HAP-1 (cell line): ENCODE measurements at regions not wholly inside any gene's neighbourhood (a gene's known extent, or its start where the extent isn't known, plus 50 kb on each side); places are given as distances from the start of the nearest gene placed in this dataset.

Source experiments
- DNase-seq, 2 experiments: peaks; one replicate each; pipeline ENCODE4 v3.0.0-alpha.2; 2016 to 2020; ENCODE audit warnings: low spot score in 2 of 2
- H3K27me3 ChIP-seq: fragments of 250-450 bp; sonication (Bioruptor Pico); 2 replicates; pipeline ENCODE4 v1.5.1; 2020; ENCODE audit warnings: low read depth, mild to moderate bottlenecking, moderate library complexity
- H3K36me3 ChIP-seq: fragments of 250-450 bp; sonication (Bioruptor Pico); replicated peaks from 2 replicates; pipeline ENCODE4 v1.5.1; 2020; ENCODE audit warnings: mild to moderate bottlenecking
- H3K4me1 ChIP-seq: fragments of 250-450 bp; sonication (Bioruptor Pico); 2 replicates; pipeline ENCODE4 v1.5.1; 2020; ENCODE audit warnings: mild to moderate bottlenecking
- H3K4me3 ChIP-seq: fragments of 250-450 bp; sonication (Bioruptor Pico); 2 replicates; pipeline ENCODE4 v1.5.1; 2020; ENCODE audit warnings: mild to moderate bottlenecking, moderate library complexity
- H3K9me3 ChIP-seq: fragments of 250-450 bp; sonication (Bioruptor Pico); 2 replicates; pipeline ENCODE4 v1.5.1; 2020; ENCODE audit warnings: mild to moderate bottlenecking, moderate library complexity
- in situ Hi-C: fragments of 300-500 bp; cut with MboI; formaldehyde crosslinking; loops from 3 replicates; pipeline ENCODE4 v1.14.3; 2020; ENCODE audit warnings: low sequenced_read_pairs, inconsistent platforms, mixed read lengths

DNA sequence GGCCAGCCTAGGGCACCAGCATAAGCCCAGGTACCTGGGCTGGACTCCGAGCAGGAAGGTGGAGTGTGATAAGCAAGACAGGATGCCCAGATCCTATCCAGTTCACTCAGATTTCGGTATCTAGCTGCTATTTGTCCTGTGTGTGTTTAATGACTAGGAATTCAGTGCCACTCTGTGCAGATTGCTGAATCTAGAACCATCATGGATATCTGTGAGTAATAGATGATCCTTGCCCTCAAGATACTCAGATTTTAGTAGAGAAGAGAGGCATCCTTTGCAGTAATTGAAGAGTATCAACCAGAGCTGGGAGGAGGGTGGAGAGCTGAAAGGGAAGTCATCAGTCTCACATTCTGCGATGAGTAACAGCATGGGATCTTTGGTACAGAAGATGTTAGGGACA lies 155.0 kb upstream of the ARID1B start:
- no peaks in the 10 kb centered on the region for H3K4me1 ChIP-seq
- no peaks in the 10 kb centered on the region for H3K27me3 ChIP-seq
- DNase-seq, result no peak
- H3K4me3 ChIP-seq, result no peak overlapping the region
- no peaks in the 10 kb centered on the region for H3K9me3 ChIP-seq
- H3K36me3 ChIP-seq, result no peaks in the 10 kb centered on the region
- in situ Hi-C loops, result no loop called here

DNA sequence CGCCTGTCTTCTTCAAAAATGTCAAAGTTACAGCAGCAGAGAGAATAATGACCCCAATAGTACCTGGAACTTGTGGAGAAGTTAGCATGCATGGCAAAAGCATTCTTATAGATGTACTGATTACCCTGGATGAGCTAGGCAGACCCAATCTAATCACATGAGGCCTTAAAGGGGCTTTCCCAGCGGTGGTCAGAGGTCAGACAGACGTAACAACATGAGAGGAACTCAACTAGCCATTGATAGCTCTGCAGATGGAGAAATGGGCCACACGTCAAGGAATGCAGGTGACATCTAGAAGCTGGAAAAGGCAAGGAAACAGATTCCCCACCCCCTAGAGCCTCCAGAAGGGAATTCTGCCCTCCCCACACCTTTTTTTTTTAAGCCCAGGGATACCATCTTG lies 156.8 kb upstream of the ARID1B start:
- no peak for DNase-seq
- Histone ChIP-seq H3K9me3 (no peaks in the 10 kb centered on the region), H3K36me3 (no peaks in the 10 kb centered on the region), H3K4me1 (no peaks in the 10 kb centered on the region), H3K27me3 (no peaks in the 10 kb centered on the region), H3K4me3 (no peak overlapping the region)
- in situ Hi-C loops, result no loop called here

DNA sequence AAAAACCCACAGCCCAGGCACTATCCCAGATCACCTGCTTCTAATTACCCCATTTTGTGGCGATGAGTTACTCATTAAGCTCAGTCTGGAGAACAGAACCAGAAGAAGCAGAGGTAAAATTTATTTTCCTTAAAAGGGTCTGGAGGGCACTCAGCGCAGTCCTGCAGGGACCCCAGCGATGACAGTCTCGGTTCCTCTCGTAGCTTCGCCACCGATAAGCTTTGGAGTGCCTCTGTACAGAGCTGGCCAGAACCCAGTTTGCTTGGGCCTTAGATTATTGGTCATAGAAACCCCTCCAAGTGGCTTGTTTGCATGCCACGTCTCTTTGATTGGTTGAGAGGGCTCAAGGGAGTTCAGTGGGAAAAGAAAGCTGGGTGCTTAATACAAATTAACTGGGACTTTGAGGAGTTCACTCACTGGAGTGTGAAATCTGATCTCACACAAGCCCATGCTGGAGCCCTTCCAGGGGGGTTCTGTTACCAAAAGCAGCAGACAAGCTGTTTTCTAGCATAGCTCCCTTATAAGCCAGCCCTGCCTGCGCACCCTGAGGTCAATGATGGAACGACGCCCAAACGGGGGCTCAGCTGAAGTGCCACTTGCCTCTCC lies 158.5 kb upstream of the ARID1B start:
- Histone ChIP-seq H3K36me3 (no peaks in the 10 kb centered on the region), H3K9me3 (no peaks in the 10 kb centered on the region), H3K4me1 (no peaks in the 10 kb centered on the region), H3K27me3 (no peaks in the 10 kb centered on the region), H3K4me3 (no peak overlapping the region)
- peak in 1 of 2 experiments; percentile 39 for DNase-seq
- in situ Hi-C loops, result no loop called here

DNA sequence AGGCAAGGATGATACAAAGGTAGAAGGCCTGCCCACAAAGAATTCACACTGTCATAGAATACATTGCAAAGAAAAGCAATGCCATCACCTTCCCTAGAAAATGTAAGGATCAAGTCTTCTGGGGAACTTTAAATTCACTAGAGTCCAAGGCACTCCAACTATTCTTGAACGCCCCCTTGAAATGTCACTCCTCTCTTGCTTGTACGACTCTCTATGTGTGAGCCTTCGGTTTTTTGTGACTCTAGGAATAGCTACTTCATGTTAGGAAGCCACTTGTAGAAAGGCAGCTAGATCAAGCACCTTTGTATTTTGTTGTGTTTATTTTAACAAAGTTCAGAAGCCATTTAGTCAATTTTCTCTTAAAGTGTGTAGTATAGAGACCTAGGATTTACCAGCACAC lies 159.2 kb upstream of the ARID1B start:
- Histone ChIP-seq H3K4me1 (no peaks in the 10 kb centered on the region), H3K4me3 (no peak overlapping the region), H3K36me3 (no peaks in the 10 kb centered on the region), H3K9me3 (no peaks in the 10 kb centered on the region), H3K27me3 (no peaks in the 10 kb centered on the region)
- in situ Hi-C loops, result no loop called here
- DNase-seq, result no peak

DNA sequence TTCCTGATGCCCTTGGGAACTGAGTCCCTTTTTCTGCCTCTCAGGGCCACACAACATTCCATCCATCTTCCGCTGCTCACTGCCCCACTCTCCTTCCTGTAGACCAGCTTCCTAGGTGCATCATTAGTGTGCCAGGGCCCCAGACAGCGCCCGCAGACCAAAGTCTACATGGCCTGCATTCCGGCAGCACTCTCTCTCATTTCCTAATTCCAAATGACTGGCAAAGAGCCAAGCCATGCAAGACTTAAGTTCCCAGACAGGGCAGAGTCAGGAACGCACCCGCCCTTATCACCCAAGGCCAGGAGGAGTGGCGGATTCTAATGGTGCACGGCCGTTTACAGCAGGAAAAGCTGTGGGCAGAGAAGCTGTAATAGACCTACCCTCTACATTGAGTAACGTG lies 159.8 kb upstream of the ARID1B start:
- no peak overlapping the region for H3K4me3 ChIP-seq
- no peaks in the 10 kb centered on the region for H3K36me3 ChIP-seq
- no peaks in the 10 kb centered on the region for H3K4me1 ChIP-seq
- no peaks in the 10 kb centered on the region for H3K27me3 ChIP-seq
- in situ Hi-C loops, result no loop called here
- peak in 1 of 2 experiments; percentile 26 for DNase-seq
- no peaks in the 10 kb centered on the region for H3K9me3 ChIP-seq

DNA sequence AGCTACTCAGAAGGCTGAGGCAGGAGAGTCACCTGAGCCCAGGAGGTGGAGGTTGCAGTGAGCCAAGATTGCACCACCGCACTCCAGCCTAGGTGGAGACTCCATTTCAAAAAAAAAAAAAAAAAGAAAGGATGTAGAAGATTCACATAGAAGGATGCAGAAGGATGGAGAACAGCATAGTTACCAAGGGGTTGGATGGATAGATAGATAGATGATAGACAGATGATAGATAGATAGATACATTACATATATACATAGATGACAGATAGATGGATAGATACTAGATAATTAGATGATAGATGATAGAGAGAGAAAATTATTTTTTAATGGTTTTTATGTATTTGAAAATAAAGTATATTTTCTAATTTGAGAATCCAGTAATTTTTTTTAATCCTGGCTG lies 160.7 kb upstream of the ARID1B start:
- Histone ChIP-seq H3K9me3 (no peaks in the 10 kb centered on the region), H3K4me1 (no peaks in the 10 kb centered on the region), H3K36me3 (no peaks in the 10 kb centered on the region), H3K27me3 (no peaks in the 10 kb centered on the region), H3K4me3 (no peak overlapping the region)
- in situ Hi-C loops, result no loop called here
- no peak for DNase-seq

DNA sequence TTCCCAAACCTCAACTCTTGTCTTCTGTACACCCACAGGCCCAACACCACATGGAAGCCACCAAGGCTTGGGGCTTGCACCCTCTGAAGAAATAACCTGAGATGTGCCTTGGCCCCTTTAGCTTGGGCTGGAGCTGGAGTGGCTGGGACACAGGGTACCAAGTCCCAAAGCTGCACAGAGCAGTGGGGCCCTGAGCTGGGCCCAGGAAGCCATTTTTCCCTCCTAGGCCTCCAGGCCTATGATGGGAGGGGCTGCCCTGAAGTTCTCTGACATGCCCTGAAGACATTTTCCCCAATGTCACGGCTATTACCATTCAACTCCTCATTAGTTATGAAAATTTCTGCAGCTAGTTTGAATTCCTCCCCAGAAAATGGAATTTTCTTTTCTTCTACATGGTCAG lies 163.2 kb upstream of the ARID1B start:
- DNase-seq, result no peak
- no peaks in the 10 kb centered on the region for H3K4me1 ChIP-seq
- H3K4me3 ChIP-seq, result no peak overlapping the region
- in situ Hi-C loops, result no loop called here
- no peaks in the 10 kb centered on the region for H3K27me3 ChIP-seq
- no peaks in the 10 kb centered on the region for H3K9me3 ChIP-seq
- no peaks in the 10 kb centered on the region for H3K36me3 ChIP-seq

DNA sequence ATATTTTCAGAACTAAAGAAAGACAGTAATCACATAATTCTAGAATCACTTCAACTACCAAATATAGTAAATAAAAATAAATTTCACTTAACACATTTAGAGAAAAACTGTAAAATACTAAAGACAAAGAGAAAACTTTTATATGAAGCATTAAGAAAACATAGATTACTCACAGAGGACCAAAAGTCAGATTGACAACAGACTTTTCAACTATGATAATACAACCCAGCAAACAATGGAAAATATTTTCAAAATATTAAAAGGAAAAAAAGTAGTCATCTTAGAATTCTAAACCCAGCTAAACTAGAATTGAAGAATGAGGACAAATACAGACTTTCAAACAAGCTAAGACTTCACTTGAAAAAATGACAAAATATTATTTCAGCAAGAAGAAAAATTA lies 164.8 kb upstream of the ARID1B start:
- Histone ChIP-seq H3K9me3 (no peaks in the 10 kb centered on the region), H3K4me3 (no peak overlapping the region), H3K27me3 (no peaks in the 10 kb centered on the region), H3K4me1 (no peaks in the 10 kb centered on the region), H3K36me3 (no peaks in the 10 kb centered on the region)
- no peak for DNase-seq
- in situ Hi-C loops, result no loop called here

DNA sequence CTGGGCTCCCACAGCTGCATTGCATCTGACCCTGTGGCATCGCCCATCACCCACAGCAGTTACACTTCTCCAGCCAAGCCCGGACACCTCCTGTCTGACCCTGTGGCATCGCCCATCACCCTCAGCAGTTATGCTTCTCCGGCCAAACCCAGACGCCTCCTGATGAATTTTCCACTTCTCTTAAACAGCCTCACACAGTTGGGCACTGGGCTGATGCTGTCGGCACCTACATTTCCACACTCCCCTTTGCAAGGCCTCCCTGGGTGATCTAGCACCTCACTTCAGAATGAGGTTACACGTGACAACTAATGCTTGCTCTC lies 175.2 kb upstream of the ARID1B start:
- H3K4me1 ChIP-seq, result no peaks in the 10 kb centered on the region
- no peak overlapping the region for H3K4me3 ChIP-seq
- no peaks in the 10 kb centered on the region for H3K9me3 ChIP-seq
- no peaks in the 10 kb centered on the region for H3K36me3 ChIP-seq
- in situ Hi-C loops, result no loop called here
- no peak for DNase-seq
- H3K27me3 ChIP-seq, result no peaks in the 10 kb centered on the region

DNA sequence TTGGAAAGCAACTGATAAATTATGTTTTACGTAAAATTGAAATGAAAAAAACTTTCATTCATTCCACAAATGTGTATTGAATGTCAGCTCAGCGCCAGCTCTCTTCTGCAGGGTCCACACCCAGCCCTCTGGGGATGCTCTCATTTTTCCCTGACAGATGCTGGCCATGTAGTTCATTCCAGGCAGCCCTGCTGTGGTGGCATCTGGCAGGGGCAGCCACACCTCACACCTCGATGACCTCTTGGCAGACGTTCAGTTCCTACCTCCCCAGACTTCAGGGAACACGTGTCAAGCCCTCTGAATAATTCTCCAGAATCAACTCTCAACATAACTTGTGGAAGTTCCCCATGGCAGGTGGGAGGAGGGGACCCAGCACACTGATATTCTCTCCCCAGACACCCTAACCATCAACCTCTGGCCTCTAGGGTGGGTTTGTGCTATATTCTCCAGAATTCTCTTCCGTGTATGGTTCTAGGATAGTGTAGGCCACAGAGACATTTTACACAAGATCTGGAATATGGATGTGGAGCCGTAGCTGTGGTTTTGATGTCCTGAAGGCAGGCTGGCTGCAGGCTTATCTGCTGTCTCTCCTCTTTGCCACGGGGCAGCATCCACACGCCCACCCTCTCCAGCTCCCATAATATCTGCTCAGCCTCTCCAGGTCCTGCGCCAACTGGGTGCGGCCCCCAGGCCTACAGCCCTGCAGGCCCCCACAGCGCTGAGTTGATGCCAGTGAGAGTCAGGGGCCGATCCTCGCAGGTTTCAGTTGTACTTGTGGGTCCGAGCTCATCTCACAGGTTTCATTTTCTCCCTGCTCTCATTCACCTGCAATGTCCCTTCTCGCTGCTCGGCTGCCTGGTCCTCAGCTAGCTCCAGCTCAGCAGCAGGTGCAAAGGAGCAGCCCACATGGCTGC lies 175.8 kb upstream of the ARID1B start:
- no peaks in the 10 kb centered on the region for H3K27me3 ChIP-seq
- no peaks in the 10 kb centered on the region for H3K9me3 ChIP-seq
- H3K36me3 ChIP-seq, result no peaks in the 10 kb centered on the region
- H3K4me3 ChIP-seq, result no peak overlapping the region
- no peaks in the 10 kb centered on the region for H3K4me1 ChIP-seq
- in situ Hi-C loops, result no loop called here
- no peak for DNase-seq

DNA sequence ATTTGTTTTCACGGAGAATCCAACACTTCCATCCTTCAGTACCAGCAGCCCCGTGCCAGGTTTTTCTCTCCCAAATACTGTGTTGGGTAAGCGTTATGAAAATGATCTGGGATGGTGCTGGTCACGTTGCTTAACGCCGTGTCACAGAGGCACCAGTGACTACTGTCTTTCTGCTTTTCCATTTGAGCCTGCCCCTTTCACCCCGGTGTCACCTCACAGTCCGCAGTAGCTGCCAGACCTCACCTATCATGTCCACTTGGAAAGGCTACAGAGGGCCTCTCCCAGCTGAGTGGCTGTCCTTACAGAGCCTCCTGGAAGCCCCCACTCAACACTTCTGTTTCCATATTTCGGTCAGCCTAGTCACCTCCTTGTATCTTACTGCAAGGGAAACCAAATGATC lies 176.5 kb upstream of the ARID1B start:
- in situ Hi-C loops, result no loop called here
- DNase-seq, result no peak
- Histone ChIP-seq H3K4me3 (no peak overlapping the region), H3K4me1 (no peaks in the 10 kb centered on the region), H3K36me3 (no peaks in the 10 kb centered on the region), H3K27me3 (no peaks in the 10 kb centered on the region), H3K9me3 (no peaks in the 10 kb centered on the region)

DNA sequence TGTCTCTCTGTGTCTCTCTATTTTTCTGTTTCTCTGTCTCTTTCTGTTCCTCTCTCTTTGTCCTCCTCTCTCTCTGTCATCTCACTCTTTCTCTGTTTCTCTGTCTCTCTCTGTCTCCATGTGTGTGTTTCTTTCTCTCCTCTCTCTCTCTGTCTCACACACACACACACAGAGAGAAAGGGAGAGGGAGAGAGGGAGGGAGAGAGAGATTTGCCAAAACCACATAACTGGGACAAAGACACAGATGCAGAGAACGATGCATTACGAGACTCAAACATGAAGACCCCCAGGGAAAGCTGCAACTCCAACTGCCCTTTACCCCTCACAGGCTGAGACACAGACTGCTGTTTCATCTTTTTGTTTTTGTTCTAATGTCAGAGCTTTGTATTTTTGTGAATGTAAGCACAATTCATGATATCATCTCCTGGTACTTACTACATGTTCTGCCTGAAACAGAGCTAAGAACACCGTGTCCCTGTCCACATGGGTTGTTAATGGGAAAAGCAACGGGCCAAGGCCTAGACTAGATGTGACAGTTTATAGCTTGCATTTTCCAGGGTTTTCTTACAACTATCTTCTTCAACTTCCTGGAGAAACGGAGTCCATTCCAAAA lies 177.1 kb upstream of the ARID1B start:
- DNase-seq, result no peak
- Histone ChIP-seq H3K4me3 (no peak overlapping the region), H3K4me1 (no peaks in the 10 kb centered on the region), H3K9me3 (no peaks in the 10 kb centered on the region), H3K27me3 (no peaks in the 10 kb centered on the region), H3K36me3 (no peaks in the 10 kb centered on the region)
- in situ Hi-C loops, result no loop called here

DNA sequence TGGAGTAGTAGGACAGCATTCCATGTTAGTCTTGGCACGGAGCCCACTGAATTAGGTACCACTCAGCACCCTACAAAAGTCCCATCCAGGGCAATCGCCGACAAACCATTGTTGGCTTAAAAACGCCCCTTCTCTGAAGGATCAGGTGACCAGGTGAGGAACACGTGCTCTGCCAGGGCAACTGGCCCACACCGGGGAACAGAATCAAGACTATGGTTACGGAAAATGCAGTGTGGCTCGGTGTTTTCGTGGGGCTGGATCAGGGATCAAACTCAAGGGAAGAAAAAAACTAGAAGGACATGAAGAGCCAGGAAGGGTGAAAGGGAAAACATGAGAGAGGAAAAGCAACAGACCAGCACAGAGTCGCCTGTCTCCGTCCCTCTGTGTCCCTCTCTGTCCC lies 177.8 kb upstream of the ARID1B start:
- Histone ChIP-seq H3K9me3 (no peaks in the 10 kb centered on the region), H3K4me3 (no peak overlapping the region), H3K27me3 (no peaks in the 10 kb centered on the region), H3K4me1 (no peaks in the 10 kb centered on the region), H3K36me3 (no peaks in the 10 kb centered on the region)
- no peak for DNase-seq
- in situ Hi-C loops, result no loop called here

DNA sequence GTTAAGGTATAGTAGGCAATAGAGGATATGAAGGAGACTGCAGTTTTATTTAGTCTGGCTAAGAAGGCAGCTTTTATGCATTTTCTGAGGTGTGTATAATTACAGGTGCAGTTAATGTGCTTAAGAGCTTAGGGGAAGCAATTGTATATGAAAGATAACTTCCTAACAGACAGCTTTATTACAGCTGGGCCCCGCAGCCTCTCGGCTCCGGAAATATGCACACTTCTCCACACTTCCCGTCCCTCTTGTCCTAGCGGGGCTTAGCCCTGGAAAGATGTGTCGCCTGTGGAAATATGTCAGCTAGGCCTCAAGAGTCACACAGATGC lies 178.4 kb upstream of the ARID1B start:
- H3K27me3 ChIP-seq, result no peaks in the 10 kb centered on the region
- no peak for DNase-seq
- no peak overlapping the region for H3K4me3 ChIP-seq
- in situ Hi-C loops, result no loop called here
- H3K9me3 ChIP-seq, result no peaks in the 10 kb centered on the region
- H3K4me1 ChIP-seq, result no peaks in the 10 kb centered on the region
- H3K36me3 ChIP-seq, result no peaks in the 10 kb centered on the region
